ENCODE measurements at regions not wholly inside any gene's neighbourhood (a gene's known extent, or its start where the extent isn't known, plus 50 kb on each side); places are given as distances from the start of the nearest gene placed in this dataset.

DNA sequence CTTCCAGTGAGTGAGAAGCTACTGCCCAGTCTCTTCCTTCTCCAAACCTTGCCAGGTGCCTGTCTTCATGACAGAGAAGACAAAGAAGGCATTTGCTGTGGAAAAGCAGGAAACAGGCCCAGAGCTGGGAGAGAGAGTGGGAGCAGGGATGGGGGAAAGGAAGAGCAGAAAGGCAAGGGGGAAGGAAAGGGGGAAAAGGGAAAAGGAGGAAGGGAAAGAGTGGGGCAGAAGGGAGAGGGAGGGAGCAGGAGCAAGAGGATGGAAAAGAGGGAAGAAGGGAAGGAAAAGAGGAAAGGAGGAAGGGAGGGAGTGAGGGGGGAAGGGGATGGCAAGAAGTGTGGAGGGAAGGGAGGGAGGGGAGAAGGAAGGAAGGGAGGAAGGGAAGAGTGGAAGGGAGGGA is 121.2 kb upstream of the LINGO1 start:
- DNase-seq (ENCODE audit: low read depth), result no peak

DNA sequence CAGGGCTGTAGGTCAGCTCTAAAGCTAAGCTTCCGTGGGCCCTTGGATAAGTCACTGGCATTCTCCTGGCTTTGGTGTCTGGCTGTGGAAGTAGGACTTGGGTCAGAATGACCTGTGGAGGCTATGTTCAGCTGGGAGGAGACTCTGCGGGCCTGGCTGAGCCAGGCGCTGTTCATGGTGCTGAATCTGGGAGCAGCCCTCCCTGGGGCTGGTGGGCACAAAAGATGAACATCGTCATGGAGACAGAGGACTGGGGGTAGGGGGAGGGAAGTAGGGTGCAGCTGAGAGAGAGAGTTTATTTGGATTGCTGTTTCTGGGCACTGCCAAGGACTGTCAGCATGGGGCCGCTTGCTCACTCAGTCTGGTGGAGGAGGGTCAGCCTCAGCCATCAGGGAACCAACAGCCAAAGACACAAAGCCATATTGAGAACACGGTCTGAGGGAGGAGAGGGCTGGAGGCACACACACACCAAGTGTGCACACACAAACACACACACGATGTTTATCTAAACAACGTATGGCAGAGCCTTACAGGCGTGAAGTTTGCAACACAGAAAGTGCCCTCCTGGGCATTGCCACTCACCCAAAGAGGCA is 120.7 kb upstream of the LINGO1 start:
- no peak for DNase-seq (ENCODE audit: low read depth)

DNA sequence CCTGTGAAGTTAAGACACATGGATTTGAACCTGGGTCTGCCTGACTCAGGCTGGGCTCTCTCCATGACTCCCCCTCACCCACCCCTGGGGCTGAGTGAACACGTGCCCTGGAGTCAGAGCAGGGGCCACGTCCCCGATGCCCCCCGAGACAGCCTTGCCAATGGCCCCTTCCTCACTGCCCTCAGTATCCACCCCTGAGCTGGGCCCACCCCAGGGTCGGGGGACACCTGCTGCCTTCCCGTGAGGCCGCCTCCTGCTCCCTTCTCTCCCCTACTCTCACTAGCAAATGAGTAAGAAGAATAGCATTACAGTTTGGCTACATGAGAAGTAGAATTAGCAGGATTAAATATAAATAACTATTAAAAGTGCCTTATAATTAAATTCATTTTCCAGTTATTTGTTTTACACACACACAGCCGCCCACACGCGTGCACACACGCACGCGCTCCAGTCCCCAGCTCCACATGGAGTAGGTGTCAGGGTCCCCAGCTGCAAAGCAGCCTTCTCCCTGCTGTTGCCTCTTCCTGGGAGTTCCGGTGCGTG is 117.4 kb upstream of the LINGO1 start:
- no peak for DNase-seq (ENCODE audit: low read depth)

DNA sequence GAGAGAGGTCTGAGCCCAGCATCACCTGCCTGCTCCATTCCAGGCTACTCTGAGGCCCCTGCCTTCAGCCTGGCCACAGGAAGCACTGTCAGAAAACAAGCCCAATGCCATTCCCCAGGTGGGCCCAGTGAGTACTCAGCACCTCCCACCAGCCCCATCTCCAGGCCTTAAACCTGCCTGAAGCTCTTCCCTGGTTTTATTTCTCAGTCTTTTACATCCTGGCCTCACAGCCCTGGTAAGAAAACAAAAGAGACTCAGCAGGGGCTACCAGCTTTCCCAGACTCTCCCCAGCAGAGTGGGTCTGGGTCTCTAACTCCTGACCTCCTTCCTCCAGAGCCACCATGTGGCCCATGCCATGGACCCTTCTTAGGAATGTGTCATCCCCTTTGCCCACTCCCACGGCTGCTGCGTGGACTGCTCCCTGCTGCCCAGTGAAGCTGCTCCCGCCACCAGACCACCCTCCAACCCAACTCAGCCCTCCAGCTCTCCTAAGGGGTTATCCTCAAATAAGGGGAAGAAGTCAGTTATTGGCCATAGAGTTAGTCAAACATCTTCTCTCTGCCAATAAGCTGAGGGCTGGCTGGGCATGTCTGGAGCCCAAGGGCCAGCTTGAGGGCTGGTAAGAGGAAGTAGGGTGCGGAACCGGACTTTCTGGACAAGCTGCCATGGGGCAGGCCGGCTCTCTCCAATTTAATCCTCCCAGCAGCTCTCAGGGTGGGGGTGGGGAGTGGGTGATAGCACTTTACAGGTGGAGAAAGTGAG is 116.7 kb upstream of the LINGO1 start:
- no peak for DNase-seq (ENCODE audit: low read depth)

DNA sequence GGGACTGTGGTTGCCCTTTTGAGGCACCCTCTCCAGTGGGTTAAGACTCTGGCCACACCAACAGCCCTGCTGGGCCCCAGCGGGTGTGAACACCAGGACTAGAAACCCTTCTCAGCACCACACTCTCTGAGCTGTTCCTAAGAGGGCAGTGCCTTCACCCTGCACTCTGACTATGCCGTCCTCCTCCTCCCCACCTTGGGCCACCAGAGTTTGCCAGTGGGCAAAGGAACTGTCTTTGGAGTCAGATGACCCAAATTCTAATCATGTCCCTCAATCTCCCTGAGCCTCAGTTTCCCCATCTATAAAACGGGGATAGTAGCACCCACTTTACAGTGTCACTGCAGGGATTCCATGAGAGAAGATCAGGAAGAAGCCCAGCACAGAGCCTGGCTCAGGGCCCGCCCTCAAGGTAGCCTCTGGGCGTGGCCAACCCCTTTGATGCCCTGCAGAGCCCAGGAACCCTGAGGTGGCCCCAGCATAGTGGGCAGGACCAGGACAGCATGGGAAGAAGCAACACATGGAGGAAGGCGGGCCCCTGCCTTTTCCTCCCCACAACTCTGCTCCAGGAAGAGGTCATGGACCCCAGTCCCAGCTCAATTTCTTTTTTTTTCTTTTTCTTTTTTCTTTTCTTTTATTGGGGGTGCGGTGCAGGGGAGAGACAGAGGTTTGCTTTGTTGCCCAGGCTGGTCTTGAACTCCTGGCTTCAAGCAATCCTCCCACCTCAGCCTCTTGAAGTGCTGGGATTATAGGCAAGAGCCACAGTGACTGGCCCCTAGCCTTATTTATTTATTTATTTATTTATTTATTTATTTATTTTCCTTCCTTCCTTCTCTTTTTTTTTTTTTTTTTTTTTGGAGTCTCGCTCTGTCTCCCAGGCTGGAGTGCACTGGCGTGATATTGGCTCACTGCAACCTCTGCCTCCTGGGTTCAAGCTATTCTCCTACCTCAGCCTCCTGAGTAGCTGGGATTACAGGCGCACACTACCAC is 115.7 kb upstream of the LINGO1 start:
- no peak for DNase-seq (ENCODE audit: low read depth)

DNA sequence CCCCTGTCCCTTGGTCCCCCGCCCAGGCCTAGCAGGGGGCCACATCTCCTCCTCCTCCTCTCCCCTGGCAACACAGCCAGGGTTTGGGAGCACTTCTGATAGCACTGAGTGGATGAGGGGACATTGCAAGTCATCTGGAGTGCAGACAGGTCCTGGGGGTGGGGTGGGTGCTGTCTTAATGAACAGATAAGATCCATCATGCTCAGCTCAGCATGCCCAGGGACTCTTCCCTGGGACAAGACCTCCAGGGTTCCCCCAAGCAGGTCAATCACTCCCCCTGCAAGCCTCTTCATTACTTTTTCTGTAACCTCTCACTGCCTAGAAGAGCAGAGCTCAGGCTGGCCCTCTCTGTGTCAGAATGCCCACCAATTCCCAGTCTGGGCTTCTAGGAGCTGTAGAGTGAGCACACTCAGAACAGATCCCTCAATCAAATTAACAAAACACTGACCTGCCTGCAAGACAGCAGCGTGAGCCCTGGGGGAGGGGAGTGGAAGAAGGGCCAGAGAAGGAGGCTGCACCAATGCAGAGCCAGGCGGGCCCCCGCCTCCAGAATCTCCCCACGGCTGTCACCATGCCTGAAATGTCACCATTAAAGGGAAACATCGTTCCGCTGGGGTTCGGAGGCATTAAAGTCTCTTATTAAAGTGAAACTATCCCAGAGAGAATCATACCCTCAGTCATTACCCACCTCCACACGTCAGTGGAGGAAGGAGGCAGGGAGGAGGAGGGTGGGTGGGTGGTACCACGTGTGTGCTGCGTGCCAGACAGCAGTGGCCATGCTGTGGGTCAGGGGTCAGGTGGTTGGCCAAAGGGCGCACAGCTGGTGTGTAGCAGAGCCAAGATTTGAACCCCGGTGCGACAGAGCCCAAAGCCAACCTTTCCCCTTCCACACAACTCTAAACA is 114.7 kb upstream of the LINGO1 start:
- no peak for DNase-seq (ENCODE audit: low read depth)

DNA sequence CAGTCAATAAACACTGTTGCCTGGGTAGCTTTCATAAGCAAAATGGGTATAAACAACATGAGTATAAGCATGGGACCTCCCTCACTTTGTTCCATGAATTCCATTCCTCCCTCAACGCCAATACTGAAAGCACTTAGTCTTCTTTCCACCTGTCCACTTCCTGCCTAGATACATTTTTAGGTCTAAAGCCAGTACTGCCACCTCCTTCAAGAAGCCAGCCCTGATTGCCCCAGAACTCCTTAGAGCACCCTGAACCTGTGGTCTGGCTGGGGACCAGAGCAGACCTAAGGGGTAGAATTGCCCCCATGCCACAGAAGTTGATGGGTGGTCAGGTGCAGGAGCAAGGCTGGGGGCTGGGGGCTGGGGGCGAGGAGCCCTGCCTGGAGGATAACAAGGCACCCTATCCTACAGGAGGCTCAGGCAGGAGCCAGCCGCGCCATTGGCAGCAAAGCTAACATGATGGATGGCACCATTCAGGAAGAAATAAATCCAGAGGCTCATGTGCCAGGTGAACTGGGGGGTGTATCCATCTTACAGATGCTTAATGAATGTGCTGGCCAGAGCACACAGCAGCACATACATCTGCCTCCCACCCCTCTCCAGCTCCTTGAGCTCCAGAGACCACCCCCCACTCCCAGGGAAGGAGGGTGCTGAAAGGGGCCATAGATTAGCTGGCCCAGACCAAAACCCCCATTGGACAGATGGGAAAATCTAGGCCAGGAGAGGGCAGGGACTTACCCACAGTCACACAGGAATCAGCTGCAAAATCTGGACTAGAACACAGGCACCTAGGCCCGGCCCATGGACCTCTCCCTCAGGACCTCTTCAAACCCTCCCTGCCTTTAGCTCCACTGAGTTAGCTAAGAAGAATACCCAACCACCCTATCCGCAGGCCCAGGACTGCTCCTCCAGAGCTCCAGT is 113.8 kb upstream of the LINGO1 start:
- DNase-seq (ENCODE audit: low read depth), result no peak

DNA sequence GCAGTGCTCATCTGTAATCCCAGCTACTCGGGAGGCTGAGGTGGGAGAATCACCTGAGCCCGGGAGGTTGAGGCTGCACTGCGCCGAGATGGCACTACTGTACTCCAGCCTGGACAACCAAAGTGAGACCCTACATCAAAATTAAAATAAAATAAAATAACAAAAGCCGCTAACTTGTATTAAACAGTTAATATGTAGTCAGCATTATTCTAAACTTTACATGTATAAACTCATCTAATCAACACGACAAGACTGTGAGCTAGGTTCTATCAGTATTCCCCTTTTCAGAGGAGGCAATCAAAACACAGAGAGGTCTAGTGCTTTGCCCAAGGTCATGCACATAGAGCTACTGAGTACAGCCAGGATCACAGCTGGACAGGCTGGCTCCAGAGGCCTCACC is 111.7 kb upstream of the LINGO1 start:
- DNase-seq (ENCODE audit: low read depth), result no peak

DNA sequence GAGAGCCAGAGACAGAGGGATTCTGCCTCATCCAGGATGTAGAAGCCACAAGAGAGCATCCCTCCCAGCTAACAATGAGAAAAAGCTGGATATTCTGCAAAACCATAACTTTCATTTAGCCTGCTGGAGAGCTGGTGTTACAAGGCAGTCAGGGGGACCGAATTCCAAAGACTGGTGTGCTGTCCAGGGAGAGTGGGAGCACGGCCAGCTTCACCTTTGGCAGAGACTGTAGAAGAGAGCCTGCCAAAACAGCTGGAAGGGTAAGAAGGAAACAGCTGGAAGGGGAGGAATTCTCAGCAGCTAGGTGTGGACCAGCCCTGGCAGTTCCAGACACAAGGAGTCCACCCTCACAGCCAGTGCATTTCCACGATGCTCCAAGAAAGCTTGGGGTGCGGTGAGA is 109.9 kb upstream of the LINGO1 start:
- DNase-seq (ENCODE audit: low read depth), result no peak

DNA sequence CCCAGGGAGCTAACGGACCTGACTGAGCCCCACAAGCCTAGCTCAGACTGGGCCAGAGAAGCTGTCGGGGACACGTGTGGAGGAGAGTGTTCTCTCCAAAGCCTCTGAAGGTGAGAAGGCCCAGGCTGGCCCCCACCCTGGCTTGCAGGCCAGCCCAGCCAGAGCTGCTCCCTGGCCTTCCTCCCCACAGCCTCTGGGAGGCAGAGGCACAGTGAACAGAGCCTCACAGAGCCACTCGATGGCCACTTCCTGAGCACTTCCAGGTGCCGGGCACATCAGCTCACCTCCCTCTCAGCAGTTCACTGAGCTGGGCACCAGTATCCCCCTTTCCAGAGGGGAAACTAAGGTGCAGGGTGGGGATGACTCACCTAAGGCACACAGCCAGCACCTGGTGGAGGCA is 109.4 kb upstream of the LINGO1 start:
- DNase-seq (ENCODE audit: low read depth), result no peak

DNA sequence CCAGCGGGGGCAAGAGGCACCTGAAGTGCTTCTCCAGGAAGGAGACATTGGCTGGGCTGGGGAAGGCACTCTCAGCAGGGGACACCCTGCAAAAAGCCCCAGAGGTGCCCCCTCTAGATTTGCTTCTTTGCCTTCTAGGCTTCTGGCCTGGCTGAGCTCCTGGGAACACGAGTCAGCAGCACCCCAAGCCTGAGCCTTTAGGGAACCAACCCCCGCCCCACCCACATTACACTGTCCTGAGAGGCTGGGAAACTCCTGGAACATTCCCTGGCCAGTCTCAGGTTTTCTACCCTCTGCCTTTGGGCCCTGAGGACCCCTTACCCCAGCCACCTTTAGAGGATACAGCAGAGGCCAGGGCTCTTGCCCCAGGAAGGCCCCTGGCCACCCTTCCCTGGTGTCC is 108.4 kb upstream of the LINGO1 start:
- DNase-seq (ENCODE audit: low read depth), result no peak

DNA sequence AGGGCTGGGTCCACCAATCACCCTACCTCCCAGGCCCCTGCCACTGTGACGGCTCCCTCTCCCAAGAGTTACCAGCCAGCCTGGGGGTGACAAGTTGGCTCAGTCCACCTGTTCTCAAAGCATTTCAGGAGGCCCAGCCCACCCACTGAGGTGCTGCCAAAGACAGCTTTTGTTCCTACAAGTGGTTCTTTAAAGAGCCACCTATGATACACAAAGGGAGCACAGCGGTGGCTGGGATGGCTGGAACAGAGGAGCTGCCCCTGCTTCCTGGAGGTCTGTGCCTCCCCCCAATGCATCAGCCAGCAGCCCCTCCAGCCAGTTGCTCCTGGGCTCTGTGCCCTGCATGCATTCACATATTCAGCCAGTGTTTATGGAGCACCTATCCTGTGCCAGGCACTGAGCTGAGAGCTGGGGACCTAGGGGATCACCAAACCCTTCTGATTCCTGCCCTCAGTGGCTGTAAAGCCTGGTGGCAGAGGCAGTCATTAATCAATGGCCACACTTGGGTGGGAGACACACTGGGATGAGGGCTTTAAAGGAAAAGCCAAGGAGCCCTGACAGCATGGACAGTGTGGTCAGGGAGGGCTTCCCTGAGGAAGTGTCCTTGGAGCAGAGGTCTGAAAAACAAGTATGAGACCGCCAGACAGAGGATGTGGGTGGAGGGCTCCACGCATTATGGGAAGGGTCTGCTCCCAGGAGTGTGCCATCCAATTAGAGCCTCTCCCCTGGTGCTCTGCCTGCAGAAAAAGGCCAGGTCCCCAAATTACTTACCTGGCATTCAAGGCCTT is 107.1 kb upstream of the LINGO1 start:
- no peak for DNase-seq (ENCODE audit: low read depth)

DNA sequence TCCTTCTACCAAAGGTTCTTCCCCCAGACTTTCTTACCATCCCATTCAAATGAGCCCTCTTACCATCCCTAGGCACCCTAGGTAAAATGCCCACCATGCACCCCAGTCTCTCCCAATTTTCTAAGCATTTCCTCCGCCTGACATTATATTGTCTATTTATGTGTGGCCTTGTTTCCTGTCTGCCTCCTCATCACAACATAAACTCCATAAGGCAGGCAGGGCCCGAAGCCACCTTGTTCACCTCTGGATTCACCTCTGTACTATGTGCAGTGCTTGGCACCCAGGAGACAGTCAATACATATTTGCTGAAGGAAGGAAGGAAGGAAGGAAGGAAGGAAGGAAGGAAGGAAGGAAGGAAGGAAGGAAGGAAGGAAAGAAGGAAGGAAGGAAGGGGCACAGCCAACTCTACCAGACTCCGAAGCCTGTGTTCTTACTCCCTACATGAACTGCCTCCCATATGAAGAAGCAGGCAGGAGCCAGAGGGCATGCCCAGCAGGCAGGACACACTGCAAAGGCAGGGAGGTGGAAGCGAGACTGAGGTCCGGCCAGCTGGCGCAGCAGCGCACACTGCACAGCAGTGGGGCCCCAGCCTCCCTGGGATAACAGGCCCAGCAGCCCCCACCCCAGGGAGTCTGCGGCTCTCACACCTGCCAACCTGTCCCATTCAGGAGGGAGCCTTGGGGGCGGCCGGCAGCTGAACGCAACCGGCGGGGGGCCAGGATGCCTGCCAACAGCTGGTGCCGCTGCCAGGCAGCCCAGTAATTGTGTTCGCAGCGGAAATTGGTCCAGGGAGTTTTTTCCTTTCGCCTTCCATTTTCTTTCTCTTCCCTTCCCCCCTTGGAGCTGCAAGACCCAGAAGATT is 106.0 kb upstream of the LINGO1 start:
- no peak for DNase-seq (ENCODE audit: low read depth)

DNA sequence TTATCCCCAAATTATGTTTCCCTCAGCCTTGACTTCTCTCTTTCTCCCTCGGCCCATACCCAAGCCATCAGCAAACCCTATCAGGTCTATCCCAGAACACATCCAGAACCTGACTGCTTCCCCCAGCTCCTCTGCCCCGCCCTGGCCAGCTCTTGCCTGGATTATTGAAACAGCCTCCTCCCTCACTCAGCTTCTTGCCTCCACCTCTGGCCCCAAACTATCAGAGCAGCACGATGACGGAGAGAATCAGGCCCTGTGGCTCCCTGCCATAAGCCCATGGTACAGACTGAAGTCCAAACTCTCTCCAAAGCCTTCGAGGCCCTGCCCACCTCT is 105.3 kb upstream of the LINGO1 start:
- no peak for DNase-seq (ENCODE audit: low read depth)

DNA sequence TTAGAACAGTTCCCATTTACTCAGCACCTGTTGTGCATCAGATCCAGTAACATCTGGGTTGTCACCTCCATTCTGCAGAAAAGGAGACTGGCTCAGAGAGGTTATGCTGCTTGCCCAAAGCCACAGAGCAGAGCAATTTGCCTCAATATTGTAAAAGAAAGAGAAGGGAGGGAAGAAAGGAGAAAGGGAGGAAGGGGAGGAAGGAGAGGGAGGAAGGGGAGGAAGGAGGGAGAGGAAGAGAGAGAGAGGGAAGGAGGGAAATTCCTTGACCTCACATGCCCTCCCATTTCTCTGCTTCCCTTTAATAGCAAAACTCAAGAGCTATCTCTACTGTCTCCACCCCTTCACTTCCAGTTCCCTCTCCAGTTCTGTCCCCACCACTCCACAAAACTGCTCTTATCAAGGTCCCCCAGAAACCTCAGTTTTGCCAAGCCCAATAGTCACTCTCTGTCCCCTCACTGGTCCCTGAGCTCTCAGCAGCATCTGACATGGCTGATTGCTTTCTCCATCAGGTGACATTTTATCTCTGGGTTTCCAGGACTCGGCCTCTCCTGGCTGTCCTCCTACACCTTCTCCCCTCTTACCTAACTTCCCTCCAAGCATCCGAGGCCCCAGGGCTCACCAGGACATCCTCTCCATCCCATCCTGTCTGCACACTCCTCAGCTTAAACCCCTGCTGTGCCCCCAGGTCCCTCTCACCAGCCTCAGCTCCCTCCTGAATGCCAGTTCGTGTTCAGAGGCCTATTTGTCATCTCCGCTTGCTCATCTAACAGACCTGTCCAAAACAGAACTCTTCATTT is 104.7 kb upstream of the LINGO1 start:
- DNase-seq (ENCODE audit: low read depth), result no peak

DNA sequence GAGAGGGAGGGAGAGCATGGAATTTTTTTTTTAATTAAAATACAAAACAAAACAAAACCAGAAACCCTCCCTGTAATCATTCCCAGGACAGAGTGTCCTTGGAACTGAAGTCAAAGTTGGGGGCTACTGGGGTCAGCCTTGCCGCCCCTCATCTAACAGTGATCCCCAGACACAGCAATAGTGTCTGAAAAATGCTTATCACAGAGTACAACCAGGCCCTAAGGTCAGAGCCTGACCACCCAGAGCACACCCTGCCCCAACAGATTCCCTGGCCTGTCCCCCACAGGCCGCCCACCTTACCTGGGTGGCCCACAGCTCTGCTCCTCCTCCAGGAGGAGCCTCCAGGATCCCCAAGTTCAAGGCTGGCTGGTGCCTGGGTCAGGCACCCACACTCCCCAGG is 101.6 kb upstream of the LINGO1 start:
- no peak for DNase-seq (ENCODE audit: low read depth)

DNA sequence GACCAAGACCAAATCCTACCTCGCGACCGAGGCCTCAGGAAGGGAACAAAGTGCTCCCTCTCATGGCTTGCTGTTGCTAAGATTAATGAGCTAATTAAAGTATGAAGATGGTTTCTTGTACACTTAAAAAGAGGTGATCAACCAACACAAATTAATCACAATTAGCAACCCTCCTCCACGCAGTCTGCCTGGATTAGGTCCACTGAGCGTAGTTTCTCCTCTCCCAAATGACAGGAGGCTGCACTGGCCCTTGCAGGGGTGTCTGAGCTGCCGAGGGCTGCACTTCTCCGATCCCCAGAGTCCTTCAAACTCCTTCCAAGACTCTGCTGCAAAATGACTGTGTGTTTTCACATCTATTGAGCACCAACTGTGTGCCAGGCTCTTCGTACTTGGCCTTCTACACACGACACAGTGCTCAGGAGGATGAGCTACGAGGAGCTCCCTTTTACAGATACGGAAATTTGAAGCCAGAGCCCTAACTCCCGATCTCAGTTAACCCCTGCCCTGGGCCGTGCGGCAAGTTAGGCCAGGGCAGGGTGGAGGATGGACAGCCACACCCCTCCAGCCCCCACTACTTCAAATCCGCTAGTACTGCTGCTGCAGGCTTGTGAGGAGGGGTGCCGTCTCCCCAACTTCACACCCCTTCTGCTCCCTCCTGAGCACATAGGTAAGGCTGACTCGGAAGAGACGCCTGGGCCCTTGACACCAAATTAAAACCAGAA is 101.0 kb upstream of the LINGO1 start:
- no peak for DNase-seq (ENCODE audit: low read depth)

All from activated T-cell treated with anti-CD3 and anti-CD28 coated beads for 1 hour (primary cell).